SK-N-MC (cell line): ENCODE measurements at regions not wholly inside any gene's neighbourhood (a gene's known extent, or its start where the extent isn't known, plus 50 kb on each side); places are given as distances from the start of the nearest gene placed in this dataset.
"Not testable (repeated sequence)": the region's sequence is repeated elsewhere in the genome, so short reads cannot be mapped to it uniquely, and the experiment has no call there.

Source experiments
- DNase-seq: peaks from one replicate; pipeline ENCODE4 v3.0.0-alpha.2; 2011; ENCODE audit warnings: low read depth, low spot score
- H3K27ac ChIP-seq: fragments of 200-600 bp; sonication (generic); 2 replicates; pipeline ENCODE4 v1.5.1; 2016; ENCODE audit warnings: mixed run types
- H3K36me3 ChIP-seq: fragments of 200-600 bp; sonication (generic); 2 replicates; pipeline ENCODE4 v1.6.1; 2017; ENCODE audit warnings: antibody characterized with exemption, low read length, mixed read lengths; ENCODE audit not compliant: insufficient read depth
- H3K4me3 ChIP-seq: fragments of 200-600 bp; sonication (generic); 2 replicates; pipeline ENCODE4 v1.5.1; 2016
- H3K9ac ChIP-seq: fragments of 200-600 bp; sonication (generic); 2 replicates; pipeline ENCODE4 v1.8.0; 2017; ENCODE audit warnings: mixed run types, mixed read lengths; ENCODE audit not compliant: insufficient read length
- H3K9me3 ChIP-seq: fragments of 200-600 bp; sonication (generic); 2 replicates; pipeline ENCODE4 v1.6.1; 2017; ENCODE audit warnings: low read depth, mild to moderate bottlenecking, antibody characterized with exemption, low read length, moderate library complexity, mixed read lengths
- EZH2 ChIP-seq: fragments of 200-600 bp; sonication (generic); IDR thresholded peaks from one replicate; pipeline ENCODE4 v1.6.1; 2017; ENCODE audit warnings: antibody characterized with exemption
- FOXP2 ChIP-seq: optimal IDR thresholded peaks from 2 replicates; pipeline ENCODE3; 2011; ENCODE audit warnings: mild to moderate bottlenecking, moderate library complexity; ENCODE audit not compliant: insufficient read depth; ENCODE audit errors: extremely low read length, control extremely low read depth
- POLR2AphosphoS5 ChIP-seq: IDR thresholded peaks from 2 replicates; pipeline ENCODE4 v1.6.1; 2012; ENCODE audit warnings: mild to moderate bottlenecking, low read depth, low read length, borderline replicate concordance

GRCh38 chr5:18397371-18397770 lies 763.1 kb downstream of the TAF11L14 start:
- H3K36me3 ChIP-seq: no peaks in the 10 kb centered on the region
- no peak overlapping the region for H3K27ac ChIP-seq
- peak; percentile 30 for DNase-seq
- no peaks in the 10 kb centered on the region for H3K9me3 ChIP-seq
- no peak overlapping the region for H3K9ac ChIP-seq
- TF ChIP-seq POLR2AphosphoS5: no peak; the same call in 1 of the 2 replicates
- no peak for TF ChIP-seq EZH2
- TF ChIP-seq FOXP2: no peak
- 0 out of 2 replicates have a peak overlapping the region, but pooled peaks have one; percentile 19 for H3K4me3 ChIP-seq

DNA sequence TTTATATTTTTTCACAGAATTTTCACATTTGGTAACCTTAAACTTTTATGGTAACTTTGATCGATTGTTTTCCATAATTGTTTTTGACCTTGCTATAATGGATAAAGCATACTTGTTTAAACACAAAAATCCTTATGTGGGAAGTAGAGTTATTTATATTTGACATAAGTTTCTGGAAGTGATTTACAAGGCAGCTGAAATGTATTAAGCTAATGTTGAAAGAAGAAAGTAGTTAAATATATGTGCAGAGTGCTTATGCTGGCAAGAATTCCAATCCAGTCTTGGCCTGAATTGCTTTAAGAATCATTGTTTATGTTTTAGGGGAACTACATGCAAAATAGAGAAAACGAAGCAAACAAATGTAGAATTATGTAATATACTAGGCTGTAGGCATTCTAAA lies 763.6 kb downstream of the TAF11L14 start:
- no peaks in the 10 kb centered on the region for H3K9me3 ChIP-seq
- no peak overlapping the region for H3K27ac ChIP-seq
- DNase-seq: no peak
- H3K36me3 ChIP-seq: no peaks in the 10 kb centered on the region
- H3K9ac ChIP-seq: no peak overlapping the region
- no peak for TF ChIP-seq EZH2
- no peak for TF ChIP-seq FOXP2
- no peak for TF ChIP-seq POLR2AphosphoS5
- 0 out of 2 replicates have a peak overlapping the region, but pooled peaks have one; percentile 19 for H3K4me3 ChIP-seq

DNA sequence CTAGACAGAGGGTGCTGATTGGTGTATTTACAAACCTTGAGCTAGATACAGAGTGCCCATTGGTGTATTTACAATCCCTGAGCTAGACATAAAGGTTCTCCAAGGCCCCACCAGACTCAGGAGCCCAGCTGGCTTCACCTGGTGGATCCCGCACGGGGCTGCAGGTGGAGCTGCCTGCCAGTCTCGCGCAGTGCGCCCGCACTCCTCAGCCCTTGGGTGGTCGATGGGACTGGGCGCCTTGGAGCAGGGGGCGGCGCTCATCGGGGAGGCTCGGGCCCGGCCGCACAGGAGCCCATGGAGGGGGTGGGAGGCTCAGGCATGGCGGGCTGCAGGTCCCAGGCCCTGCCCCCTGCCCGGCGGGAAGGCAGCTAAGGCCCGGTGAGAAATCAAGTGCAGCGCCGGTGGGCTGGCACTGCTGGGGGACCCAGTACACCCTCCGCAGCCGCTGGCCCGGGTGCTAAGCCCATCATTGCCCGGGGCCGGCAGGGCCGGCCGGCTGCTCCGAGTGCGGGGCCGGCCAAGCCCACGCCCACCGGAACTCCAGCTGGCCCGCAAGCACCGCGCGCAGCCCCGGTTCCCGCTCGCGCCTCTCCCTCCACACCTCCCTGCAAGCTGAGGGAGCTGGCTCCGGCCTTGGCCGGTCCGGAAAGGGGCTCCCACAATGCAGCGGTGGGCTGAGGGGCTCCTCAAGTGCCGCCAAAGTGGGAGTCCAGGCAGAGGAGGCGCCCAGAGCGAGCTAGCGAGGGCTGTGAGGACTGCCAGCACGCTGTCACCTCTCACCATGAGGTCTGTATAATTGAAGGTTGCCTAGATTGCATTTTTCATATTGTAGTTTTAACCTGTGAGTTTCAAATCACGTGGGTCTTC lies 765.4 kb downstream of the TAF11L14 start:
- not testable (repeated sequence) for H3K9ac ChIP-seq, H3K9me3 ChIP-seq, H3K4me3 ChIP-seq, DNase-seq, H3K36me3 ChIP-seq, H3K27ac ChIP-seq

DNA sequence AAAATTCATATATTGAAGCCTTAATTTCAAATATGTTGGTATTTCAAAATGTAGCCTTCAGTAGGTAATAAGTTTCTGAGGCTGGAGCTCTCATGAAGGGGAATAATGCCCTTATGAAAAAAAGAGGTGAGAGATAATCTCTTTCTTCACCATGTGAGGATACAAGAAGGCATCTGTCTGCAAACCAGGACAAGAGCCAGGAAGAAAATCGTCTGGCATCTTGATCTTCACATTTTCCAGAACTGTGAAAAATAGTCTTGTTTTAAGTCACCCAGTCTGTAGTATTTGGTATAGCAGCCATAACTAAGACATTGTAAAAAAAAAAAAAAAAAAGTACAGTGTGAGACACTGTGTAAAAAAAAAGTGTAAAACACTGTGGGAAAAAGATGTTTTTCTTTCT lies 768.9 kb downstream of the TAF11L14 start:
- Histone ChIP-seq H3K9me3 (no peaks in the 10 kb centered on the region), H3K36me3 (no peaks in the 10 kb centered on the region), H3K4me3 (no peak overlapping the region), H3K27ac (no peak overlapping the region), H3K9ac (no peak overlapping the region)
- DNase-seq: no peak
- TF ChIP-seq POLR2AphosphoS5 (no peak), FOXP2 (no peak), EZH2 (no peak)

- no peak for DNase-seq
- Histone ChIP-seq H3K36me3 (no peaks in the 10 kb centered on the region), H3K4me3 (no peak overlapping the region), H3K9me3 (no peaks in the 10 kb centered on the region), H3K27ac (no peak overlapping the region), H3K9ac (no peak overlapping the region)
- TF ChIP-seq FOXP2 (no peak), POLR2AphosphoS5 (no peak), EZH2 (no peak)
Measured at GRCh38 chr5:18403941-18404438, 769.7 kb downstream of the TAF11L14 start.

GRCh38 chr5:18420711-18421110 lies 786.5 kb downstream of the TAF11L14 start:
- TF ChIP-seq EZH2 (no peak), FOXP2 (no peak), POLR2AphosphoS5 (no peak)
- Histone ChIP-seq H3K36me3 (no peaks in the 10 kb centered on the region), H3K9me3 (no peaks in the 10 kb centered on the region; the same call in 1 of the 2 replicates), H3K27ac (no peak overlapping the region), H3K9ac (no peak overlapping the region), H3K4me3 (no peak overlapping the region)
- DNase-seq: no peak

DNA sequence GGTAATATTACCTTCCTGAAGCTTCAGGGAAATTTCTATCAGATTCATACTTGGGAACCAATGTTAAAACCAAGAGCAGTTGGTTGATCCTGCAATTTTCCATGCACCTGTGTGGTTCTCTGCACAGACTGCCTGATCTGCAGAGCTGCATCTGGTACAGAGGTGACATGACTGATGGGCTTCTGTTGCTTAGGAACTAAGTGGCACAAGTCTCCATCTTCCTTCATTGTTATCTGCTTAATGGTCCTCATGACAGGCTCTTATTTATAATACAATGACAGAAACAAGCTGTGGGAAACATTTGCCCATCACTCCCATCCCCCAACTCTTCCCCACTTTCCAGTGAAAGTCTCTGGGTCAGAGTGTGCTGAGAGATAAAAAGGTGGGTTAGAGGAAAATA lies 799.1 kb downstream of the TAF11L14 start:
- Histone ChIP-seq H3K36me3 (no peaks in the 10 kb centered on the region), H3K9ac (no peak overlapping the region), H3K27ac (no peak overlapping the region), H3K9me3 (no peaks in the 10 kb centered on the region), H3K4me3 (no peak overlapping the region)
- no peak for TF ChIP-seq EZH2
- no peak for TF ChIP-seq FOXP2
- TF ChIP-seq POLR2AphosphoS5: no peak
- DNase-seq: no peak

DNA sequence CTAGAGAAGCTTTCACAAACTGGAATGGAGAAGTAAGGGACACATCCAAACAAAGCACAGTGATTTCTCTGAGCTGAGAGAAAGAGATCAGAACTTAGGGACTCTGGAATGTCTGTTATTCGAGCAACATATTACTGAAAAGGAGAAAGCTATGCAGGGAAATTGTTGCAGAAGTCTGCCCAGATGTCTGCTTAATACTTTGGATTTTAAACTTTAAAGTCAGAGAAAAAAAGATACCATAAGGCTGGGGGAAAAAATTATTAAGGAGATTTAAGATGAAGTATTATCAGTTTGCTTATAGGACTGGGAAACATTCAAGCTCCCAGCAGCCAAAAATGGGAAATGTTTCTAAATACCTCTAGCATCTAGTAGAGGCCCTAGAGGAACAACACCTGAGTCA lies 803.9 kb downstream of the TAF11L14 start:
- H3K27ac ChIP-seq: no peak overlapping the region
- DNase-seq: no peak
- no peaks in the 10 kb centered on the region for H3K36me3 ChIP-seq
- no peak overlapping the region for H3K4me3 ChIP-seq
- TF ChIP-seq EZH2: no peak
- TF ChIP-seq FOXP2: no peak
- no peak for TF ChIP-seq POLR2AphosphoS5
- H3K9me3 ChIP-seq: no peaks in the 10 kb centered on the region
- H3K9ac ChIP-seq: no peak overlapping the region

DNA sequence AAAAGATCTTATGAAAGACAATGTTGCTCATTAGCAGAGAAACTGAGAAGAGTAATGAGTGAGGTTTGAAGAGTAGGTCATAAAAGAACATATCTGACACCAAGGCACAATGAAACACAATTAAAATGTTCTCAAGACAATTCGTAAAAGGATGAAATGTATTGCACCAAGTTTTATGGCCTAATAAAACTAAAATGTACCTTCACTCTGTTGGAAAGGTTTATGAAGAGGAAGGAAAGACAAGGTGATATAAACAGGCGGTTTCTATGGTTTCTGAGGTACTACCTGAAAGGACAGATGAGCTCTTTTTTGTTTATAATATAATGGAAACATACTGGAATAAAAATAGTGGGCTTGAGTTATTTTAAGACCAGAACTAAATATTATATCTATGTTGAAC lies 821.3 kb downstream of the TAF11L14 start:
- no peaks in the 10 kb centered on the region for H3K9me3 ChIP-seq
- H3K4me3 ChIP-seq: no peak overlapping the region
- H3K9ac ChIP-seq: no peak overlapping the region
- TF ChIP-seq FOXP2: no peak
- no peak for TF ChIP-seq EZH2
- TF ChIP-seq POLR2AphosphoS5: no peak
- no peak for DNase-seq
- no peak overlapping the region for H3K27ac ChIP-seq
- H3K36me3 ChIP-seq: no peaks in the 10 kb centered on the region
